ENCODE measurements at regions not wholly inside any gene's neighbourhood (a gene's known extent, or its start where the extent isn't known, plus 50 kb on each side); places are given as distances from the start of the nearest gene placed in this dataset.

DNA sequence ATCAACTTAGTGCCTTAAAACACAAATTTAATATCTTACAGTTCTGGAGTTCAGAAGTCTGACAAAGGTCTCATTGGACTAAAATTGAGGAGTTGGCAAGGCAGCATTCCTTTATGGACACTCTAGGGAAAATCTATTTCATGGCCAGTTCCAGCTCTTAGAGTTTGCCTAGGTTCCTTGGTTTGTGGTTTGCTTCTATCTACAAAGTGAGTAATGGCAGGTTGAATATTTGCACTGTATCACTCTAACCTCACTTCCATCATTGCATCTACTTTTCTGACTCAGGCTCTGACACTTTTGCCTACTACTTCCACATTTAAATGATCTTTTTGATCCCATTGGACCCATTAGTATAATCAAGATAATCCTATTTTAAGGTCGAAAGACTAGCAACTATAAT is 64.7 kb upstream of the PCDH10 start:
- TF ChIP-seq POLR2AphosphoS5 (IDR thresholded peaks at IDR 0.05; ENCODE audit: borderline replicate concordance, low read depth, low read length) (no peak), EZH2 (IDR thresholded peaks at IDR 0.05) (no peak)
